GM23338 (cell line): ENCODE measurements at regions not wholly inside any gene's neighbourhood (a gene's known extent, or its start where the extent isn't known, plus 50 kb on each side); places are given as distances from the start of the nearest gene placed in this dataset.

Experiments used
- ATAC-seq: fragments of 200-7000 bp; cut with Tn5 transposase; 3 replicates; pipeline ENCODE4 v1.9.1; 2020
- DNase-seq: peaks from one replicate; pipeline ENCODE4 v3.0.0-alpha.2; 2015; ENCODE audit warnings: low spot score
- H2AFZ ChIP-seq: fragments of 200-600 bp; sonication (generic); 2 replicates; pipeline ENCODE4 v1.8.0; 2016; ENCODE audit warnings: antibody characterized with exemption, mild to moderate bottlenecking, moderate library complexity
- H3F3A ChIP-seq: fragments of 200-600 bp; sonication (generic); replicated peaks from 2 replicates; pipeline ENCODE4 v1.8.0; 2017; ENCODE audit warnings: antibody characterized with exemption, mixed run types, low read depth
- H3K27ac ChIP-seq: fragments of 200-600 bp; sonication (generic); 2 replicates; pipeline ENCODE4 v1.6.1; 2016; ENCODE audit warnings: low read depth
- H3K27me3 ChIP-seq: fragments of 200-600 bp; sonication (generic); 2 replicates; pipeline ENCODE4 v1.8.0; 2016; ENCODE audit warnings: mild to moderate bottlenecking, mixed run types, moderate library complexity; ENCODE audit not compliant: insufficient read depth
- H3K36me3 ChIP-seq: fragments of 200-600 bp; sonication (generic); 2 replicates; pipeline ENCODE4 v1.8.0; 2016; ENCODE audit warnings: mild to moderate bottlenecking; ENCODE audit not compliant: insufficient read depth
- H3K4me1 ChIP-seq: fragments of 200-600 bp; sonication (generic); 2 replicates; pipeline ENCODE4 v1.8.0; 2016; ENCODE audit warnings: mild to moderate bottlenecking, moderate library complexity; ENCODE audit not compliant: insufficient read depth
- H3K4me2 ChIP-seq: fragments of 200-600 bp; sonication (generic); 2 replicates; pipeline ENCODE4 v1.7.1; 2017; ENCODE audit warnings: mixed run types
- H3K4me3 ChIP-seq: fragments of 200-600 bp; sonication (generic); 2 replicates; pipeline ENCODE4 v1.6.1; 2016; ENCODE audit warnings: mixed run types
- H3K79me2 ChIP-seq: fragments of 200-600 bp; sonication (generic); replicated peaks from 2 replicates; pipeline ENCODE4 v1.8.0; 2017; ENCODE audit warnings: mild to moderate bottlenecking; ENCODE audit not compliant: insufficient read depth
- H3K9me2 ChIP-seq: fragments of 200-600 bp; sonication (generic); 2 replicates; pipeline ENCODE4 v1.8.0; 2017; ENCODE audit not compliant: insufficient read depth
- H4K20me1 ChIP-seq: fragments of 200-600 bp; sonication (generic); replicated peaks from 2 replicates; pipeline ENCODE4 v1.8.0; 2017; ENCODE audit warnings: mild to moderate bottlenecking; ENCODE audit not compliant: insufficient read depth
- H3K27ac Mint-ChIP-seq: 2 replicates; pipeline ENCODE4 v1.8.0; 2020; ENCODE audit warnings: inconsistent platforms, mild to moderate bottlenecking, moderate library complexity, mixed read lengths
- H3K27me3 Mint-ChIP-seq: 3 replicates; pipeline ENCODE4 v1.8.0; 2022; ENCODE audit warnings: low read depth, mild to moderate bottlenecking, moderate library complexity, mixed read lengths, inconsistent platforms; ENCODE audit not compliant: insufficient read depth, poor library complexity
- H3K36me3 Mint-ChIP-seq: 3 replicates; pipeline ENCODE4 v1.8.0; 2021; ENCODE audit warnings: low read depth, mild to moderate bottlenecking, inconsistent platforms, moderate library complexity, mixed read lengths
- H3K4me1 Mint-ChIP-seq: 3 replicates; pipeline ENCODE4 v1.8.0; 2020; ENCODE audit warnings: mild to moderate bottlenecking, inconsistent platforms, mixed read lengths
- H3K4me3 Mint-ChIP-seq: 3 replicates; pipeline ENCODE4 v1.8.0; 2021; ENCODE audit warnings: moderate library complexity, mild to moderate bottlenecking, inconsistent platforms, mixed read lengths
- H3K9me3 Mint-ChIP-seq: 3 replicates; pipeline ENCODE4 v1.8.0; 2020; ENCODE audit warnings: moderate library complexity, mild to moderate bottlenecking, inconsistent platforms, mixed read lengths
- CREB1 ChIP-seq: fragments of 250-450 bp; sonication (Bioruptor Pico); IDR thresholded peaks from 2 replicates; pipeline ENCODE4 v1.5.0; 2020; ENCODE audit warnings: low read depth, mild to moderate bottlenecking, moderate library complexity
- CTCF ChIP-seq, 2 experiments: fragments of 200-600 bp in 1 of 2; sonication (generic) in 1 of 2; conservative IDR thresholded peaks; 2 replicates each; pipeline versions ENCODE4 v1.5.1 to v1.6.1; 2016 to 2017; ENCODE audit warnings: antibody characterized with exemption in 2 of 2, low read depth in 2 of 2, mild to moderate bottlenecking in 2 of 2, moderate library complexity in 1 of 2
- ETS1 ChIP-seq: IDR thresholded peaks from 2 replicates; pipeline ENCODE4 v1.6.1; 2016; ENCODE audit warnings: antibody characterized with exemption
- EZH2 ChIP-seq: fragments of 200-600 bp; sonication (generic); IDR thresholded peaks from one replicate; pipeline ENCODE4 v1.8.0; 2017; ENCODE audit warnings: antibody characterized with exemption, mild to moderate bottlenecking, low read depth; ENCODE audit not compliant: unreplicated experiment
- EZH2phosphoT487 ChIP-seq: fragments of 200-600 bp; sonication (generic); IDR thresholded peaks from one replicate; pipeline ENCODE4 v1.8.1; 2018; ENCODE audit warnings: antibody characterized with exemption; ENCODE audit not compliant: unreplicated experiment
- JUNB ChIP-seq: IDR thresholded peaks from one replicate; pipeline ENCODE4 v1.6.1; 2016; ENCODE audit warnings: antibody characterized with exemption; ENCODE audit not compliant: unreplicated experiment
- NANOG ChIP-seq: IDR thresholded peaks from 2 replicates; pipeline ENCODE4 v1.6.1; 2016; ENCODE audit warnings: antibody characterized with exemption, borderline replicate concordance
- POLR2AphosphoS5 ChIP-seq: IDR thresholded peaks from 2 replicates; pipeline ENCODE4 v1.6.1; 2016; ENCODE audit warnings: antibody characterized with exemption, low read depth
- STAT1 ChIP-seq: IDR thresholded peaks from one replicate; pipeline ENCODE4 v1.6.1; 2016; ENCODE audit warnings: antibody characterized with exemption; ENCODE audit not compliant: unreplicated experiment
- ZNF114 ChIP-seq: fragments of 250-450 bp; sonication (Bioruptor Pico); IDR thresholded peaks from 2 replicates; pipeline ENCODE4 v1.5.0; 2020; ENCODE audit warnings: mild to moderate bottlenecking, moderate library complexity
- ZNF331 ChIP-seq: fragments of 250-450 bp; sonication (Bioruptor Pico); IDR thresholded peaks from 2 replicates; pipeline ENCODE4 v1.5.0; 2020; ENCODE audit warnings: low read depth, mild to moderate bottlenecking, moderate library complexity
- ZNF462 ChIP-seq: fragments of 250-450 bp; sonication (Bioruptor Pico); IDR thresholded peaks from 2 replicates; pipeline ENCODE4 v1.5.0; 2020; ENCODE audit warnings: mild to moderate bottlenecking, moderate library complexity
- TF ChIP-seq, protein P1 (sequence below): IDR thresholded peaks from one replicate; pipeline ENCODE4 v1.6.1; 2018; ENCODE audit warnings: antibody characterized with exemption; ENCODE audit not compliant: unreplicated experiment

- DNase-seq (no peak), ATAC-seq (no peak)
- TF ChIP-seq, protein P1, sequence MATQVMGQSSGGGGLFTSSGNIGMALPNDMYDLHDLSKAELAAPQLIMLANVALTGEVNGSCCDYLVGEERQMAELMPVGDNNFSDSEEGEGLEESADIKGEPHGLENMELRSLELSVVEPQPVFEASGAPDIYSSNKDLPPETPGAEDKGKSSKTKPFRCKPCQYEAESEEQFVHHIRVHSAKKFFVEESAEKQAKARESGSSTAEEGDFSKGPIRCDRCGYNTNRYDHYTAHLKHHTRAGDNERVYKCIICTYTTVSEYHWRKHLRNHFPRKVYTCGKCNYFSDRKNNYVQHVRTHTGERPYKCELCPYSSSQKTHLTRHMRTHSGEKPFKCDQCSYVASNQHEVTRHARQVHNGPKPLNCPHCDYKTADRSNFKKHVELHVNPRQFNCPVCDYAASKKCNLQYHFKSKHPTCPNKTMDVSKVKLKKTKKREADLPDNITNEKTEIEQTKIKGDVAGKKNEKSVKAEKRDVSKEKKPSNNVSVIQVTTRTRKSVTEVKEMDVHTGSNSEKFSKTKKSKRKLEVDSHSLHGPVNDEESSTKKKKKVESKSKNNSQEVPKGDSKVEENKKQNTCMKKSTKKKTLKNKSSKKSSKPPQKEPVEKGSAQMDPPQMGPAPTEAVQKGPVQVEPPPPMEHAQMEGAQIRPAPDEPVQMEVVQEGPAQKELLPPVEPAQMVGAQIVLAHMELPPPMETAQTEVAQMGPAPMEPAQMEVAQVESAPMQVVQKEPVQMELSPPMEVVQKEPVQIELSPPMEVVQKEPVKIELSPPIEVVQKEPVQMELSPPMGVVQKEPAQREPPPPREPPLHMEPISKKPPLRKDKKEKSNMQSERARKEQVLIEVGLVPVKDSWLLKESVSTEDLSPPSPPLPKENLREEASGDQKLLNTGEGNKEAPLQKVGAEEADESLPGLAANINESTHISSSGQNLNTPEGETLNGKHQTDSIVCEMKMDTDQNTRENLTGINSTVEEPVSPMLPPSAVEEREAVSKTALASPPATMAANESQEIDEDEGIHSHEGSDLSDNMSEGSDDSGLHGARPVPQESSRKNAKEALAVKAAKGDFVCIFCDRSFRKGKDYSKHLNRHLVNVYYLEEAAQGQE = no peak
- TF ChIP-seq EZH2phosphoT487 = no peak
- no peak for TF ChIP-seq ZNF114 (CRISPR knock-in tag)
- no peak for TF ChIP-seq EZH2
- TF ChIP-seq ETS1 = no peak
- no peak for TF ChIP-seq JUNB
- TF ChIP-seq STAT1 = no peak
- no peak for TF ChIP-seq POLR2AphosphoS5
- TF ChIP-seq NANOG = no peak
- TF ChIP-seq ZNF462 = no peak
- TF ChIP-seq ZNF331 (CRISPR knock-in tag) = no peak
- TF ChIP-seq CREB1 (CRISPR knock-in tag) = no peak
- TF ChIP-seq CTCF (conservative IDR thresholded peaks at IDR 0.05; ENCODE audit: low read depth in 2 of 2) = no peak
- Histone ChIP-seq H3K79me2 (no peaks in the 10 kb centered on the region), H3K9me2 (peaks cover 22% of the 10 kb centered on the region), H3K27me3 (no peaks in the 10 kb centered on the region), H3K4me2 (no peak overlapping the region), H3K36me3 (no peaks in the 10 kb centered on the region), H3K27ac (no peak overlapping the region), H2AFZ (no peak overlapping the region), H3K4me3 (no peak overlapping the region), H3F3A (no peaks in the 10 kb centered on the region), H3K4me1 (no peaks in the 10 kb centered on the region), H4K20me1 (no peaks in the 10 kb centered on the region)
- H3K9me3 Mint-ChIP-seq = peaks cover 12% of the 10 kb centered on the region; the same call in 2 of the 3 replicates
- H3K4me1 Mint-ChIP-seq = no peaks in the 10 kb centered on the region
- H3K27ac Mint-ChIP-seq = no peak overlapping the region
- H3K36me3 Mint-ChIP-seq = no peaks in the 10 kb centered on the region
- no peak overlapping the region for H3K4me3 Mint-ChIP-seq
- peaks cover 2% of the 10 kb centered on the region for H3K27me3 Mint-ChIP-seq
These were observed 305.9 kb downstream of the HRH4 start for GRCh38 chr18:24766376-24766775.
